ENCODE measurements at regions not wholly inside any gene's neighbourhood (a gene's known extent, or its start where the extent isn't known, plus 50 kb on each side); places are given as distances from the start of the nearest gene placed in this dataset.
"Not testable (repeated sequence)": the region's sequence is repeated elsewhere in the genome, so short reads cannot be mapped to it uniquely, and the experiment has no call there.

- POLR2A ChIA-PET (ENCODE audit: unreplicated experiment), result no interaction called here
- no TSS peak for BruUV-seq (replicated peaks)
Observed at GRCh38 chr13:109400624-109401257, 385.6 kb downstream of the IRS2 start.

GRCh38 chr13:109400209-109400608 lies 386.2 kb downstream of the IRS2 start:
- Histone ChIP-seq H4K20me1 (ENCODE audit: insufficient read depth) (no peaks in the 10 kb centered on the region), H3K4me1 (replicated peaks; ENCODE audit: insufficient read depth) (no peaks in the 10 kb centered on the region), H3K4me2 (no peak overlapping the region), H3K9me2 (ENCODE audit: insufficient read depth) (no peaks in the 10 kb centered on the region), H3K9me3 (ENCODE audit: insufficient read depth, low read depth) (no peaks in the 10 kb centered on the region), H3K27me3 (ENCODE audit: insufficient read depth, low read depth) (no peaks in the 10 kb centered on the region), H3K79me2 (ENCODE audit: low read depth) (no peaks in the 10 kb centered on the region), H3K27ac (no peak overlapping the region), H2AFZ (no peak overlapping the region), H3K4me3 (no peak overlapping the region), H3K36me3 (ENCODE audit: low read depth) (no peaks in the 10 kb centered on the region), H3F3A (ENCODE audit: insufficient read depth, low read depth) (no peaks in the 10 kb centered on the region)
- CTCF ChIA-PET, result no interaction called here
- no TSS peak for BruUV-seq (replicated peaks)
- intact Hi-C loops (cut with micrococcal nuclease; ENCODE audit: unreplicated experiment), result no loop called here
- TF ChIP-seq CTCF (conservative IDR thresholded peaks at IDR 0.05) (no peak), EZH2 (IDR thresholded peaks at IDR 0.05; ENCODE audit: low read depth) (no peak)
- no peak for DNase-seq
- POLR2A ChIA-PET (ENCODE audit: unreplicated experiment), result no interaction called here

More at GRCh38 chr13:109400624-109401257, 385.6 kb downstream of the IRS2 start:
- Histone ChIP-seq H3K4me3 (no peak overlapping the region), H4K20me1 (ENCODE audit: insufficient read depth) (no peaks in the 10 kb centered on the region), H3K9me3 (ENCODE audit: insufficient read depth, low read depth) (no peaks in the 10 kb centered on the region), H3K9me2 (ENCODE audit: insufficient read depth) (no peaks in the 10 kb centered on the region), H3K79me2 (ENCODE audit: low read depth) (no peaks in the 10 kb centered on the region), H3K36me3 (ENCODE audit: low read depth) (no peaks in the 10 kb centered on the region), H3K27me3 (ENCODE audit: insufficient read depth, low read depth) (no peaks in the 10 kb centered on the region), H3K27ac (no peak overlapping the region), H3K4me1 (replicated peaks; ENCODE audit: insufficient read depth) (no peaks in the 10 kb centered on the region), H3K4me2 (no peak overlapping the region), H3F3A (ENCODE audit: insufficient read depth, low read depth) (no peaks in the 10 kb centered on the region), H2AFZ (no peak overlapping the region)
- intact Hi-C loops (cut with micrococcal nuclease; ENCODE audit: unreplicated experiment), result no loop called here
- no peak for DNase-seq
- CTCF ChIA-PET, result no interaction called here
- TF ChIP-seq CTCF (conservative IDR thresholded peaks at IDR 0.05), result no peak
- TF ChIP-seq EZH2 (IDR thresholded peaks at IDR 0.05; ENCODE audit: low read depth), result no peak

GRCh38 chr13:109398071-109398470 lies 388.3 kb downstream of the IRS2 start:
- H4K20me1 ChIP-seq (ENCODE audit: insufficient read depth); H3K4me3 ChIP-seq; intact Hi-C loops (cut with micrococcal nuclease; ENCODE audit: unreplicated experiment); H3K9me3 ChIP-seq (ENCODE audit: insufficient read depth, low read depth); H3K9me2 ChIP-seq (ENCODE audit: insufficient read depth); H3K27ac ChIP-seq; H2AFZ ChIP-seq; H3K36me3 ChIP-seq (ENCODE audit: low read depth); DNase-seq; H3K27me3 ChIP-seq (ENCODE audit: insufficient read depth, low read depth); POLR2A ChIA-PET (ENCODE audit: unreplicated experiment); H3K4me2 ChIP-seq; H3K79me2 ChIP-seq (ENCODE audit: low read depth); H3F3A ChIP-seq (ENCODE audit: insufficient read depth, low read depth); BruUV-seq (replicated peaks); H3K4me1 ChIP-seq (replicated peaks; ENCODE audit: insufficient read depth): not testable (repeated sequence)
- CTCF ChIA-PET, result interaction anchor here (0.6 kb wide), 1 partner anchor 299 kb away, joined by 3 read pairs; no protein-coding TSS in a partner anchor

- POLR2A ChIA-PET (ENCODE audit: unreplicated experiment), result no interaction called here
- Histone ChIP-seq H3K27ac (no peak overlapping the region), H3K4me3 (no peak overlapping the region), H3K9me3 (ENCODE audit: insufficient read depth, low read depth) (no peaks in the 10 kb centered on the region), H3K79me2 (ENCODE audit: low read depth) (no peaks in the 10 kb centered on the region), H3K27me3 (ENCODE audit: insufficient read depth, low read depth) (no peaks in the 10 kb centered on the region), H3K4me1 (replicated peaks; ENCODE audit: insufficient read depth) (no peaks in the 10 kb centered on the region), H3F3A (ENCODE audit: insufficient read depth, low read depth) (no peaks in the 10 kb centered on the region), H2AFZ (no peak overlapping the region), H3K4me2 (no peak overlapping the region), H4K20me1 (ENCODE audit: insufficient read depth) (no peaks in the 10 kb centered on the region), H3K36me3 (ENCODE audit: low read depth) (no peaks in the 10 kb centered on the region), H3K9me2 (ENCODE audit: insufficient read depth) (no peaks in the 10 kb centered on the region)
- intact Hi-C loops (cut with micrococcal nuclease; ENCODE audit: unreplicated experiment), result no loop called here
- CTCF ChIA-PET, result no interaction called here
- no TSS peak for BruUV-seq (replicated peaks)
- TF ChIP-seq EZH2 (IDR thresholded peaks at IDR 0.05; ENCODE audit: low read depth) (no peak), CTCF (conservative IDR thresholded peaks at IDR 0.05) (no peak)
- no peak for DNase-seq
Observed at GRCh38 chr13:109397285-109397684, 389.1 kb downstream of the IRS2 start.
